Astrocyte (in vitro differentiated cells and primary cell): ENCODE measurements at regions not wholly inside any gene's neighbourhood (a gene's known extent, or its start where the extent isn't known, plus 50 kb on each side); places are given as distances from the start of the nearest gene placed in this dataset.

Experiments used
- CTCF ChIP-seq: IDR thresholded peaks from 2 replicates; pipeline ENCODE4 v1.5.1; 2011; ENCODE audit warnings: low read depth, mild to moderate bottlenecking, inconsistent platforms, low read length, moderate library complexity; ENCODE audit not compliant: insufficient read depth
- EZH2 ChIP-seq: IDR thresholded peaks from 2 replicates; pipeline ENCODE4 v1.6.1; 2012; ENCODE audit warnings: mild to moderate bottlenecking, low read length, inconsistent platforms; ENCODE audit not compliant: insufficient read depth

DNA sequence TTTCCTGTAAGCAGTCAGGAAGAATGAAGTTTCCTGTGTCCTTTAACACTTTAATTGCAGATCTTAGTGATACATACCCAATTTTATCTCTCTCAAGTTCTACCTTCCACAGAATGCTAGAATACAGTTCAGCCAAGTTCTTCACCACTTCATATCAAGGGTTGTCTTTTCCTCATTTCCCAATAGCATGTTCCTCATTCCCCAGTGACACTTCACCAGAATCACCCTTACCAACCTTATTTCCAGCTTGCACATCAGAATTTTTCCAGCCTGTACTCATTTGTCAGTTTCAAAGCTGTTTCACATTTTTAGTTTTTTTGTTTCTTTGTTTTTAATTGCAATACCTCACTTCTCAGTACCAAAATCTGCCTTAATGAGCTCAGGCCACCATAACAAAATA lies 126.1 kb downstream of the ESM1 start:
- TF ChIP-seq EZH2 (no peak), CTCF (no peak)
